Natural killer cell (primary cell): ENCODE measurements at regions not wholly inside any gene's neighbourhood (a gene's known extent, or its start where the extent isn't known, plus 50 kb on each side); places are given as distances from the start of the nearest gene placed in this dataset.
A peak's percentile ranks its signal among the peaks of the same experiment; 100 is the strongest.

Experiments
- ATAC-seq, 3 donors: fragments of 150-1000 bp in 2 of 3; fragments of 200-7000 bp in 1 of 3; cut with Tn5 transposase; 1 replicate in 1 of 3; 2 replicates in 2 of 3; pipeline ENCODE4 v1.10.0; 2021; ENCODE audit warnings: mild to moderate bottlenecking in 2 of 3, moderate library complexity in 2 of 3
- DNase-seq, 2 donors: peaks; one replicate each; pipeline versions ENCODE4 v3.0.0 to v3.0.0-alpha.2; 2013 to 2021; ENCODE audit warnings: mixed read lengths in 1 of 2
- H3K27ac ChIP-seq: one replicate; pipeline ENCODE4 v1.5.1; 2013; ENCODE audit warnings: mild to moderate bottlenecking, low read length
- H3K27me3 ChIP-seq: one replicate; pipeline ENCODE4 v1.6.1; 2013; ENCODE audit warnings: low read length; ENCODE audit not compliant: control insufficient read depth, insufficient read depth
- H3K36me3 ChIP-seq: one replicate; pipeline ENCODE4 v1.6.1; 2013; ENCODE audit warnings: low read length; ENCODE audit not compliant: control insufficient read depth, insufficient read depth
- H3K4me1 ChIP-seq: one replicate; pipeline ENCODE4 v1.6.1; 2013; ENCODE audit warnings: low read length; ENCODE audit not compliant: control insufficient read depth, insufficient read depth
- H3K4me3 ChIP-seq: one replicate; pipeline ENCODE4 v1.5.1; 2013; ENCODE audit warnings: low read length
- H3K9me3 ChIP-seq: one replicate; pipeline ENCODE4 v1.6.1; 2013; ENCODE audit warnings: low read length; ENCODE audit not compliant: control insufficient read depth, insufficient read depth
- H3K27ac Mint-ChIP-seq, 2 donors: one replicate each; pipeline ENCODE4 v1.8.0; 2022; ENCODE audit warnings: mild to moderate bottlenecking in 2 of 2, mixed read lengths in 2 of 2, moderate library complexity in 1 of 2
- H3K27me3 Mint-ChIP-seq, 2 donors: one replicate each; pipeline ENCODE4 v1.8.0; 2022; ENCODE audit warnings: low read depth in 2 of 2, mixed read lengths in 2 of 2
- H3K36me3 Mint-ChIP-seq: one replicate; pipeline ENCODE4 v1.8.0; 2022; ENCODE audit warnings: mixed read lengths
- H3K4me1 Mint-ChIP-seq, 2 donors: one replicate each; pipeline ENCODE4 v1.8.0; 2022; ENCODE audit warnings: mixed read lengths in 2 of 2
- H3K4me3 Mint-ChIP-seq: one replicate; pipeline ENCODE4 v1.8.0; 2022; ENCODE audit warnings: mild to moderate bottlenecking, moderate library complexity, mixed read lengths
- H3K9me3 Mint-ChIP-seq, 2 donors: one replicate each; pipeline ENCODE4 v1.8.0; 2022; ENCODE audit warnings: mixed read lengths in 2 of 2
- CTCF ChIP-seq: fragments of 200-600 bp; IDR thresholded peaks from one replicate; pipeline ENCODE4 v1.8.0; 2022; ENCODE audit warnings: antibody characterized with exemption
- WGBS: methylation state at CpG from one replicate; pipeline ENCODE4 v1.1.7; 2013; ENCODE audit warnings: missing lambda C conversion rate; ENCODE audit not compliant: insufficient coverage; 5-methylcytosine and 5-hydroxymethylcytosine counted together
- intact Hi-C: fragments of 100-400 bp; cut with micrococcal nuclease; formaldehyde crosslinking; loops from one replicate; pipeline ENCODE4 v1.14.2; 2022

- no peaks in the 10 kb centered on the region for H3K27me3 ChIP-seq
- intact Hi-C loops, result no loop called here
- no peaks in the 10 kb centered on the region for H3K4me1 ChIP-seq
- Mint-ChIP-seq H3K4me3 (no peak overlapping the region), H3K36me3 (no peaks in the 10 kb centered on the region), H3K27me3 (no peaks in the 10 kb centered on the region), H3K4me1 (no peaks in the 10 kb centered on the region), H3K9me3 (peaks cover 0 to 5% of the 10 kb centered on the region in 2 donors), H3K27ac (no peak overlapping the region)
- no peak overlapping the region for H3K27ac ChIP-seq
- no peak for ATAC-seq
- no peak for DNase-seq
- H3K9me3 ChIP-seq, result no peaks in the 10 kb centered on the region
- no peaks in the 10 kb centered on the region for H3K36me3 ChIP-seq
- 100% methylated on average over 1 of the region's 3 CpGs for WGBS
- H3K4me3 ChIP-seq, result no peak overlapping the region
- TF ChIP-seq CTCF, result no peak
Measured at GRCh38 chr2:226116346-226116745, 683.3 kb downstream of the IRS1 start.

- H3K27ac ChIP-seq, result no peak overlapping the region
- no peaks in the 10 kb centered on the region for H3K4me1 ChIP-seq
- Mint-ChIP-seq H3K27ac (no peak overlapping the region), H3K9me3 (peaks cover 0 to 5% of the 10 kb centered on the region in 2 donors), H3K4me1 (no peaks in the 10 kb centered on the region), H3K4me3 (no peak overlapping the region), H3K27me3 (no peaks in the 10 kb centered on the region), H3K36me3 (no peaks in the 10 kb centered on the region)
- WGBS, result 80% methylated on average over 1 of the region's 1 CpG
- H3K36me3 ChIP-seq, result no peaks in the 10 kb centered on the region
- intact Hi-C loops, result no loop called here
- DNase-seq (no peak), ATAC-seq (no peak)
- H3K27me3 ChIP-seq, result no peaks in the 10 kb centered on the region
- no peak for TF ChIP-seq CTCF
- H3K9me3 ChIP-seq, result no peaks in the 10 kb centered on the region
- no peak overlapping the region for H3K4me3 ChIP-seq
Measured at GRCh38 chr2:226115832-226116200, 683.8 kb downstream of the IRS1 start.

- Histone ChIP-seq H3K36me3 (no peaks in the 10 kb centered on the region), H3K9me3 (no peaks in the 10 kb centered on the region), H3K27ac (no peak overlapping the region), H3K4me1 (no peaks in the 10 kb centered on the region), H3K27me3 (no peaks in the 10 kb centered on the region), H3K4me3 (no peak overlapping the region)
- no peak for TF ChIP-seq CTCF
- Mint-ChIP-seq H3K27me3 (no peaks in the 10 kb centered on the region), H3K4me3 (no peak overlapping the region), H3K36me3 (no peaks in the 10 kb centered on the region), H3K27ac (no peak overlapping the region), H3K4me1 (no peaks in the 10 kb centered on the region), H3K9me3 (peaks cover 0 to 5% of the 10 kb centered on the region in 2 donors)
- intact Hi-C loops, result no loop called here
- ATAC-seq, result peak in 2 of 3 donors; percentile 32 to 82
- DNase-seq, result no peak
- WGBS, result 63% methylated on average over 2 of the region's 3 CpGs
Measured at GRCh38 chr2:226115102-226115831, 684.4 kb downstream of the IRS1 start.

GRCh38 chr2:226114436-226114835, 685.2 kb downstream of the IRS1 start:
- no peak for TF ChIP-seq CTCF
- 87% methylated on average over 5 of the region's 5 CpGs for WGBS
- no peak overlapping the region for H3K4me3 ChIP-seq
- H3K9me3 ChIP-seq, result no peaks in the 10 kb centered on the region
- H3K36me3 ChIP-seq, result no peaks in the 10 kb centered on the region
- H3K27me3 ChIP-seq, result no peaks in the 10 kb centered on the region
- Mint-ChIP-seq H3K27me3 (no peaks in the 10 kb centered on the region), H3K27ac (no peak overlapping the region), H3K4me3 (no peak overlapping the region), H3K9me3 (peaks cover 5 to 8% of the 10 kb centered on the region in 2 donors), H3K4me1 (no peaks in the 10 kb centered on the region), H3K36me3 (no peaks in the 10 kb centered on the region)
- ATAC-seq (no peak), DNase-seq (no peak)
- no peaks in the 10 kb centered on the region for H3K4me1 ChIP-seq
- intact Hi-C loops, result no loop called here
- no peak overlapping the region for H3K27ac ChIP-seq
